ENCODE measurements at regions not wholly inside any gene's neighbourhood (a gene's known extent, or its start where the extent isn't known, plus 50 kb on each side); places are given as distances from the start of the nearest gene placed in this dataset.

- H3K27me3 ChIP-seq (ENCODE audit: control insufficient read depth, low read length), result no peaks in the 10 kb centered on the region
- H3K4me1 ChIP-seq (ENCODE audit: control insufficient read depth, low read length), result no peaks in the 10 kb centered on the region
- no peaks in the 10 kb centered on the region for H3K79me2 ChIP-seq (ENCODE audit: control insufficient read depth, low read length)
- H3K9me3 ChIP-seq (ENCODE audit: control insufficient read depth, insufficient read depth, low read length), result no peaks in the 10 kb centered on the region
- H3K9me2 ChIP-seq (replicated peaks; ENCODE audit: control insufficient read depth, low read length), result no peaks in the 10 kb centered on the region
- H3K4me3 ChIP-seq (ENCODE audit: low read length), result no peak overlapping the region
- no peaks in the 10 kb centered on the region for H3K36me3 ChIP-seq (ENCODE audit: control insufficient read depth, low read length)
- no peak overlapping the region for H3K4me2 ChIP-seq (ENCODE audit: low read length)
- no peaks in the 10 kb centered on the region for H3F3A ChIP-seq (ENCODE audit: control insufficient read depth, insufficient read depth)
- H3K27ac ChIP-seq (ENCODE audit: low read depth, low read length), result no peak overlapping the region
- no peak for TF ChIP-seq EZH2phosphoT487 (IDR thresholded peaks at IDR 0.05; ENCODE audit: borderline replicate concordance, low read length)
- no peak for TF ChIP-seq CTCF (IDR thresholded peaks at IDR 0.05; ENCODE audit: low read depth, low read length, poor library complexity, severe bottlenecking)
- H4K20me1 ChIP-seq (ENCODE audit: control insufficient read depth, insufficient read depth, low read depth, low read length), result no peaks in the 10 kb centered on the region
Observed at GRCh38 chr18:68098655-68099054, 582.1 kb upstream of the DSEL start.

- Histone ChIP-seq H3K27ac (ENCODE audit: low read depth, low read length) (no peak overlapping the region), H3K4me3 (ENCODE audit: low read length) (no peak overlapping the region), H3K4me1 (ENCODE audit: control insufficient read depth, low read length) (no peaks in the 10 kb centered on the region), H3K36me3 (ENCODE audit: control insufficient read depth, low read length) (no peaks in the 10 kb centered on the region), H3K27me3 (ENCODE audit: control insufficient read depth, low read length) (no peaks in the 10 kb centered on the region), H3K79me2 (ENCODE audit: control insufficient read depth, low read length) (no peaks in the 10 kb centered on the region), H3F3A (ENCODE audit: control insufficient read depth, insufficient read depth) (no peaks in the 10 kb centered on the region), H4K20me1 (ENCODE audit: control insufficient read depth, insufficient read depth, low read depth, low read length) (no peaks in the 10 kb centered on the region), H3K9me3 (ENCODE audit: control insufficient read depth, insufficient read depth, low read length) (no peaks in the 10 kb centered on the region), H3K4me2 (ENCODE audit: low read length) (no peak overlapping the region), H3K9me2 (replicated peaks; ENCODE audit: control insufficient read depth, low read length) (no peaks in the 10 kb centered on the region)
- no peak for TF ChIP-seq CTCF (IDR thresholded peaks at IDR 0.05; ENCODE audit: low read depth, low read length, poor library complexity, severe bottlenecking)
- TF ChIP-seq EZH2phosphoT487 (IDR thresholded peaks at IDR 0.05; ENCODE audit: borderline replicate concordance, low read length), result no peak
Observed at GRCh38 chr18:68086481-68086880, 570.0 kb upstream of the DSEL start.

DNA sequence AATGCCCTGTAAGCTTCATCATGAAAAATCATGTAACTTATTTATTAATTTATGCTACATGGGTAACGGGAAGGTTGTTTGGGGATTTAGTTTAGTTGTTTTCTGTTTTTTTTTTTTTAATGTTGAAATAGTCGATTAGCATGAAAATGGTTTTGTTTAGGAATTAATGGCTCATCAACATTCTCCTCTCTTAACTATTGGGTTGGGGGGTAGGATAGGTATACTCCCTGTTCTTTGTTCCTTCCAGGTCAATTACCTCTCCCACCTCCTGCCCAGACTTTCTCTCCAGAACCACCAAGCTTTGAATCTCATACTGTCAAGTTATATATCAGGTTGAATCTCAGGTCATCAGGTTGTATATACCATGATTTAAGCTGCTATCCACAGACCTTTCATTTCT, 568.7 kb upstream of the DSEL start:
- Histone ChIP-seq H4K20me1 (ENCODE audit: control insufficient read depth, insufficient read depth, low read depth, low read length) (no peaks in the 10 kb centered on the region), H3K4me2 (ENCODE audit: low read length) (no peak overlapping the region), H3F3A (ENCODE audit: control insufficient read depth, insufficient read depth) (no peaks in the 10 kb centered on the region), H3K9me2 (replicated peaks; ENCODE audit: control insufficient read depth, low read length) (no peaks in the 10 kb centered on the region), H3K27ac (ENCODE audit: low read depth, low read length) (no peak overlapping the region), H3K4me3 (ENCODE audit: low read length) (no peak overlapping the region), H3K79me2 (ENCODE audit: control insufficient read depth, low read length) (no peaks in the 10 kb centered on the region), H3K36me3 (ENCODE audit: control insufficient read depth, low read length) (no peaks in the 10 kb centered on the region), H3K9me3 (ENCODE audit: control insufficient read depth, insufficient read depth, low read length) (no peaks in the 10 kb centered on the region), H3K27me3 (ENCODE audit: control insufficient read depth, low read length) (no peaks in the 10 kb centered on the region), H3K4me1 (ENCODE audit: control insufficient read depth, low read length) (no peaks in the 10 kb centered on the region)
- no peak for TF ChIP-seq CTCF (IDR thresholded peaks at IDR 0.05; ENCODE audit: low read depth, low read length, poor library complexity, severe bottlenecking)
- TF ChIP-seq EZH2phosphoT487 (IDR thresholded peaks at IDR 0.05; ENCODE audit: borderline replicate concordance, low read length), result no peak

DNA sequence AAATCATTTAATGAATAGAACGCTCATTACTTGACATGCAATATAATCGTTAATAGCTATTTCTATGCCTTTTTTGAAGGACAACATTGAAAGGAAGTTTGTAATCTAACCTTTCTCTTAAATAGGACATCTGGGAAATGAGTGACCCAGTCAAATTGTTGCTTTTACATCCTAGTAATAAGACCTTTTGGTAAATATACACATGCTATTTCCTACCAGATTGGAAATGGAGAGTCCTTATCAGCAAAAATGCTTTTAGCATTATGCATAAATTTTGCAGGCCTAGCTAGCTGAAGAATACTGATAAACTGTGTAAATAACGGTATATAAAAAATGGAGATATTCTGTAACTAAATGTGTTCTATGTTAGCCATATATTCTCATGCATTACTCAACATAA, 567.3 kb upstream of the DSEL start:
- H4K20me1 ChIP-seq (ENCODE audit: control insufficient read depth, insufficient read depth, low read depth, low read length), result no peaks in the 10 kb centered on the region
- no peaks in the 10 kb centered on the region for H3K79me2 ChIP-seq (ENCODE audit: control insufficient read depth, low read length)
- no peaks in the 10 kb centered on the region for H3K9me3 ChIP-seq (ENCODE audit: control insufficient read depth, insufficient read depth, low read length)
- no peaks in the 10 kb centered on the region for H3K9me2 ChIP-seq (replicated peaks; ENCODE audit: control insufficient read depth, low read length)
- H3K27me3 ChIP-seq (ENCODE audit: control insufficient read depth, low read length), result no peaks in the 10 kb centered on the region
- no peak overlapping the region for H3K27ac ChIP-seq (ENCODE audit: low read depth, low read length)
- H3K4me3 ChIP-seq (ENCODE audit: low read length), result no peak overlapping the region
- H3K36me3 ChIP-seq (ENCODE audit: control insufficient read depth, low read length), result no peaks in the 10 kb centered on the region
- H3F3A ChIP-seq (ENCODE audit: control insufficient read depth, insufficient read depth), result no peaks in the 10 kb centered on the region
- H3K4me2 ChIP-seq (ENCODE audit: low read length), result no peak overlapping the region
- H3K4me1 ChIP-seq (ENCODE audit: control insufficient read depth, low read length), result no peaks in the 10 kb centered on the region
- TF ChIP-seq CTCF (IDR thresholded peaks at IDR 0.05; ENCODE audit: low read depth, low read length, poor library complexity, severe bottlenecking) (no peak), EZH2phosphoT487 (IDR thresholded peaks at IDR 0.05; ENCODE audit: borderline replicate concordance, low read length) (no peak)
